HCT116 (cell line): ENCODE measurements at regions not wholly inside any gene's neighbourhood (a gene's known extent, or its start where the extent isn't known, plus 50 kb on each side); places are given as distances from the start of the nearest gene placed in this dataset.

Experiments
- ATAC-seq: fragments of 200-7000 bp; cut with Tn5 transposase; 2 replicates; pipeline ENCODE4 v1.9.1; 2020; ENCODE audit warnings: mild to moderate bottlenecking, moderate library complexity
- BruUV-seq: library from RNA; stranded (reverse); fragments of 400-500 nt; replicated peaks from 2 replicates; lab custom pipeline; 2021; lab: Mats Ljungman, UMichigan
- CTCF ChIA-PET: fragments of 300-600 bp; sonication (Branson Sonifier 250); formaldehyde crosslinking; loops from one replicate; lab custom pipeline; 2021; ENCODE audit warnings: antibody characterized with exemption; lab: Charles Lee
- POLR2A ChIA-PET: fragments of 300-600, 350-600 bp; sonication (Branson Sonifier 250); formaldehyde crosslinking; loops from one replicate; lab custom pipeline; 2021; ENCODE audit warnings: antibody characterized with exemption; lab: Charles Lee
- RAD21 ChIA-PET, 2 experiments: fragments of 300-600 bp; sonication (Branson Sonifier 250); formaldehyde crosslinking; loops; one replicate each; lab custom pipeline; 2023; ENCODE audit warnings: low total read pairs in 2 of 2; ENCODE audit not compliant: uncharacterized antibody in 2 of 2, unreplicated experiment in 2 of 2, low non-redundant PET in 1 of 2; lab: Charles Lee
- DNase-seq: peaks from one replicate; pipeline ENCODE4 v3.0.0-alpha.2; 2010; ENCODE audit warnings: low read depth, low spot score
- H2AFZ ChIP-seq: fragments of 200-600 bp; shearing (Covaris generic), sonication (generic); 2 replicates; pipeline ENCODE4 v1.6.1; 2017; ENCODE audit warnings: low read depth, mixed run types, mixed read lengths, antibody characterized with exemption, low read length; ENCODE audit not compliant: poor library complexity, severe bottlenecking
- H3K27ac ChIP-seq: 2 replicates; pipeline ENCODE4 v1.5.1; 2012; ENCODE audit warnings: low read depth, low read length
- H3K27me3 ChIP-seq: fragments of 200-600 bp; sonication (generic); 2 replicates; pipeline ENCODE4 v1.6.1; 2016; ENCODE audit warnings: mixed run types, low read length, mixed read lengths; ENCODE audit not compliant: insufficient read depth
- H3K36me3 ChIP-seq, 2 experiments: fragments of 200-500 bp in 1 of 2; fragments of 200-600 bp in 1 of 2; sonication (Bioruptor generic) in 1 of 2; sonication (generic) in 1 of 2; 2 replicates each; pipeline versions ENCODE4 v1.5.1 to v1.6.1; 2014 to 2016; ENCODE audit warnings: low read length in 2 of 2, inconsistent platforms in 1 of 2, mixed read lengths in 1 of 2, mixed run types in 1 of 2; ENCODE audit not compliant: insufficient read depth in 2 of 2, control insufficient read depth in 1 of 2
- H3K4me1 ChIP-seq, 2 experiments: fragments of 200-600 bp in 1 of 2; sonication (generic) in 1 of 2; 2 replicates each; pipeline versions ENCODE4 v1.5.1 to v1.6.1; 2012 to 2017; ENCODE audit warnings: low read length in 2 of 2, inconsistent platforms in 1 of 2, mild to moderate bottlenecking in 1 of 2, mixed read lengths in 1 of 2, mixed run types in 1 of 2, moderate library complexity in 1 of 2; ENCODE audit not compliant: insufficient read depth in 2 of 2, control insufficient read depth in 1 of 2
- H3K4me2 ChIP-seq: fragments of 200-600 bp; sonication (generic); 2 replicates; pipeline ENCODE4 v1.6.1; 2017; ENCODE audit warnings: mixed run types, low read length, mixed read lengths
- H3K4me3 ChIP-seq, 2 experiments: fragments of 200-600 bp in 1 of 2; sonication (generic) in 1 of 2; replicated peaks in 1 of 2; 2 replicates each; pipeline ENCODE4 v1.5.1; 2011 to 2016; ENCODE audit warnings: low read length in 2 of 2, control low read depth in 1 of 2, low read depth in 1 of 2, mild to moderate bottlenecking in 1 of 2, mixed read lengths in 1 of 2, mixed run types in 1 of 2
- H3K79me2 ChIP-seq: fragments of 200-600 bp; sonication (generic); 2 replicates; pipeline ENCODE4 v1.6.1; 2017; ENCODE audit warnings: mild to moderate bottlenecking, mixed run types, low read length, moderate library complexity, mixed read lengths; ENCODE audit not compliant: insufficient read depth
- H3K9ac ChIP-seq: fragments of 200-600 bp; sonication (generic); 2 replicates; pipeline ENCODE4 v1.6.1; 2016; ENCODE audit warnings: low read length, mixed read lengths
- H3K9me2 ChIP-seq: fragments of 200-600 bp; sonication (generic), shearing (Covaris generic); 2 replicates; pipeline ENCODE4 v1.6.1; 2017; ENCODE audit warnings: mixed run types, mild to moderate bottlenecking, moderate library complexity; ENCODE audit not compliant: insufficient read depth
- H3K9me3 ChIP-seq, 2 experiments: fragments of 200-500 bp in 1 of 2; fragments of 200-600 bp in 1 of 2; sonication (Bioruptor generic) in 1 of 2; sonication (generic) in 1 of 2; 2 replicates each; pipeline ENCODE4 v1.6.1; 2014 to 2017; ENCODE audit warnings: low read length in 2 of 2, mixed read lengths in 2 of 2, inconsistent platforms in 1 of 2, low read depth in 1 of 2, mild to moderate bottlenecking in 1 of 2, mixed run types in 1 of 2, moderate library complexity in 1 of 2; ENCODE audit not compliant: control insufficient read depth in 1 of 2, insufficient read depth in 1 of 2
- H4K20me1 ChIP-seq: fragments of 200-600 bp; sonication (generic), shearing (Covaris generic); 2 replicates; pipeline ENCODE4 v1.6.1; 2017; ENCODE audit warnings: mixed run types, mild to moderate bottlenecking, moderate library complexity; ENCODE audit not compliant: insufficient read depth
- ATF3 ChIP-seq: IDR thresholded peaks from 2 replicates; pipeline ENCODE4 v1.6.1; 2012
- CTCF ChIP-seq, 3 experiments: fragments of 200-600 bp in 1 of 3; sonication (generic) in 1 of 3; IDR thresholded peaks in 2 of 3; conservative IDR thresholded peaks in 1 of 3; 2 replicates each; pipeline ENCODE4 v1.5.1; 2012 to 2017; ENCODE audit warnings: low read depth in 2 of 3, low read length in 2 of 3, antibody characterized with exemption in 1 of 3, borderline replicate concordance in 1 of 3, control low read depth in 1 of 3, mild to moderate bottlenecking in 1 of 3, mixed read lengths in 1 of 3, mixed run types in 1 of 3, moderate library complexity in 1 of 3; ENCODE audit not compliant: insufficient read depth in 1 of 3
- EGR1 ChIP-seq: IDR thresholded peaks from 2 replicates; pipeline ENCODE4 v1.6.1; 2012; ENCODE audit warnings: low read depth
- EZH2 ChIP-seq: fragments of 200-600 bp; sonication (generic); IDR thresholded peaks from 2 replicates; pipeline ENCODE4 v1.6.1; 2017; ENCODE audit warnings: antibody characterized with exemption, mixed run types
- EZH2phosphoT487 ChIP-seq: fragments of 200-600 bp; IDR thresholded peaks from 2 replicates; pipeline ENCODE4 v1.6.1; 2018; ENCODE audit warnings: antibody characterized with exemption, borderline replicate concordance
- SP1 ChIP-seq: IDR thresholded peaks from 2 replicates; pipeline ENCODE4 v1.6.1; 2012; ENCODE audit warnings: low read depth
- intact Hi-C: fragments of 100-400 bp; cut with micrococcal nuclease; formaldehyde crosslinking; loops from 2 replicates; pipeline ENCODE4 v1.10.0; 2022

DNA sequence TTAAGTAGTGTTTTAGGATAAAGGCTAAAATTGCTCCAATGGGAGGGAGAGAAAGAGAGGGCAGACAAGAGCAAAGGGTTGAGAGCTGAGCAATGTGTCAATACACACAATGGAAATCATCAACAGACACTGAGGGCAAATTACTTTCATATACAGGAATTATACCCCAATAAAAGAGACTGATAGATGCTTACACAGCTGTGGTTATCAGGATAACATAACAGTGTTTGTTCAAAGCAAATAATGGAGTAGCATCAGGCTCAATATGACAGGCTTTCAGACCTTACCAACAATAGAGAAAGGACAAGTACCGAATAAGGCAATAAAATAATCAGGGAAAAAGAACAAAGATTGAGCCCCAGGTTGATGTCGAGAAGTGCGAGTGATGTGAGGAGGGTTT, 53.4 kb upstream of the DIO2 start:
- Histone ChIP-seq H3K9ac (no peak overlapping the region), H3K4me1 (no peaks in the 10 kb centered on the region), H3K4me2 (no peak overlapping the region), H3K27me3 (no peaks in the 10 kb centered on the region), H4K20me1 (no peaks in the 10 kb centered on the region), H3K9me2 (no peaks in the 10 kb centered on the region), H3K27ac (no peak overlapping the region), H2AFZ (no peak overlapping the region), H3K36me3 (no peaks in the 10 kb centered on the region), H3K9me3 (no peaks in the 10 kb centered on the region), H3K79me2 (no peaks in the 10 kb centered on the region), H3K4me3 (no peak overlapping the region)
- RAD21 ChIA-PET: no interaction called here
- intact Hi-C loops: no loop called here
- TF ChIP-seq EZH2phosphoT487: no peak
- no peak for TF ChIP-seq SP1
- no peak for TF ChIP-seq EZH2
- no peak for TF ChIP-seq ATF3
- TF ChIP-seq CTCF (IDR thresholded peaks at IDR 0.05 in 2 of 3, conservative IDR thresholded peaks at IDR 0.05 in 1 of 3; ENCODE audit: borderline replicate concordance in 1 of 3, insufficient read depth in 1 of 3, low read depth in 2 of 3, low read length in 2 of 3): no peak
- TF ChIP-seq EGR1: no peak
- POLR2A ChIA-PET: no interaction called here
- no peak for DNase-seq
- no peak for ATAC-seq
- no TSS peak for BruUV-seq
- CTCF ChIA-PET: no interaction called here
